CD4-positive, alpha-beta T cell treated with Interferon alpha-2 for 1 hour (primary cell): ENCODE measurements at regions not wholly inside any gene's neighbourhood (a gene's known extent, or its start where the extent isn't known, plus 50 kb on each side); places are given as distances from the start of the nearest gene placed in this dataset.

Source experiments
- DNase-seq, 2 donors: peaks; one replicate each; pipeline ENCODE4 v3.0.0-alpha.2; 2020 to 2022

DNA sequence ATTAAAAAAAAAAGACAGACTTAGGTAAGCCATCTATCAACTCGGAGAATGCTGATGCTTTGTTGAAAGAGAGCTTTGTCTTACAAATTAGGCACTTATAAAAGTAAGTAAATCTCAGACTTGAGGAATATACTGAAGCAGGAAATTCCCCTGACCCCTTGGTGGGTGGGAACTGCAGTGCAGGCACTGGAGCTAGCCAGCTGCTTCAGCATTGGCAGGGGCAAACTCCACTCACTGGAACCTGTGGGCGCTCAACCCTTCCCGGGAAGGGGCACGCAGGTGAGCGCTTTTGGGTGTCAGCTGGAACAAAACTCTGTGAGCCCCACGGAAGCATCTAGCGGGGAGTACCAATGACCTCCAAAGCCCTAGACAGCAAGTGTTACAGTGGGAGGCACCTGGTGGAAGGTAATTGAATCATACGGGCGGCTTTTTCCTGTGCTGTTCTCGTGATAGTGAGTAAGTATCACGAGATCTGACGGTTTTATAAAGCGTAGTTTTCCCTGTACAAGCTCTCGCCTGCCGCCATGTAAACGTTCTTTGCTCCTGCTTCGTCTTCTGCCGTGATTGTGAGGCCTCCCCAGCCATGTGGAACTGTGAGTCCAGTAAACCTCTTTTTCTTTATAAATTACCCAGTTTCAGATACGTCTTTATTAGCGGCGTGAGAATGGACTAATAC is 628.0 kb upstream of the CDH18 start:
- no peak for DNase-seq

DNA sequence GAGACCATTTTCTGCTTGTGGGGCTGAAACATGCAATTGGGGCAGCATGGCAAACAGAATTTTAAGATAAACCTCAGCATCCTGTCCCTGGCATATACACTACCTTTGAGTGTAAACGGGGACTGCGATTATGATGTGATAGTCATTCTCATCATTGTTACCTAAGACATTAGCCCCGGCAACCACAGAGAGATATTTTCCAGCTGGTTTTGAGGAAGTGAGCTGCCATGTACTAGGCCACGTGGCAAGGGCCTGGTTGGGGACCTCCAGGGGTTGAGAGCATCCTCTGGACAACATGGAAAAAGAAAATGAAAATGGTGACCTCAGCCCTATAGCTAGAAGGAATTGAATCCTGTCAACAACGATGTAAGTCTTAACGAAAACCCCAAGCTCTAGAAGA is 623.6 kb upstream of the CDH18 start:
- DNase-seq, result no peak

DNA sequence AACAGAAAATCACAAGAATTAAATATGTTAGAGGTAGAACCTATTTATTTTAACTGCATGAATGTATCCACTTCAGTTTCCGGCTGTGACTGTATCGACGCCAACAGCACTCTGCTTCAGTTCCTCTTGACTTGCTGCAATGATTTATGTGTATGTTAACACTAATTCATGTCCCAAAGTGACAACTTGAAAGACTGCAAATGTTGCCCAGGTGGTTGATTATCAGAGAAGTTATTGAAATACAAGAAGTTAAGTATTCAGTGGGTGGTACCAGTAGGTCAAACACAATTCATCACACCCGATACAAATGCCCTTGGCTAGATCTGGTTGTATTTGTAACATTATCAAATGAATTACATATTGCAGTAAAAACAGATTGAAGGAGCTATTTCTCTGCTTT is 622.7 kb upstream of the CDH18 start:
- DNase-seq, result no peak

DNA sequence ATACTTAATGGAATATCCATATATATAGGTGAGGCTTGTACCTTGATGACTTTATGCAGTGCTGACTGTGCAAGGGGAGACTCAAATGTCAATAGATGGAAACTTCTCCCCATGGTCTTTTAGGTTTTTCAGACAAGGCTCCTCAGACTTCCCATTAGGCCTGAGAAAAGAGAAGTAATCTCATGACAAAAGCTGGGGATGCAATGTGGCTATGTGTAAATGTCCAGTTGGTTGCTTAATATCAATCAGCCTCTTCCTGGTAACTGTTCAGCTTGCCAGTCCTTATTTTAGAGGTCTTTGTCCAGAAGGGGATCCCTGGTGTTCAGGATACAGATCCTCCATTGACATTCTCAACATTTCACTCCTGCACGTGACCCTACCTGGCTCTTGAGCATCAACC is 621.1 kb upstream of the CDH18 start:
- no peak for DNase-seq

DNA sequence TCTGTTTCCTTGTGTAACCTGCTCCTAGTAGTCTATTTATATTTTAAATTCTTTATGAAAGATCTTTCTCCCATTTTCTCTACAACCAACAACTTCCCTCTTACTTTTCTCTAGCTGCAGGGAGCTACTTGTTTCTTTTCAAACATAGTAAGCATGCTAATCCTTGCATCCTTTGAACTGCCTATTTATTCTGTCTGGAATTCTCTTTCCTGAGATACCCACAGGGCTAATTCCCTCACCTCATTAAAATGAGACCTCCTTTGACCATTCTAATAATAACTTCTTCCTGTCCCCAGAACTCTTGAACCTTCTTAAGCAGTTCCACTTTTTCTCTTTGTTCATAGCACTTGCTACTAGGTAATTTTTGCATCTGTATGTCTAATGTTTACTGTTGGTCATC is 620.6 kb upstream of the CDH18 start:
- no peak for DNase-seq

DNA sequence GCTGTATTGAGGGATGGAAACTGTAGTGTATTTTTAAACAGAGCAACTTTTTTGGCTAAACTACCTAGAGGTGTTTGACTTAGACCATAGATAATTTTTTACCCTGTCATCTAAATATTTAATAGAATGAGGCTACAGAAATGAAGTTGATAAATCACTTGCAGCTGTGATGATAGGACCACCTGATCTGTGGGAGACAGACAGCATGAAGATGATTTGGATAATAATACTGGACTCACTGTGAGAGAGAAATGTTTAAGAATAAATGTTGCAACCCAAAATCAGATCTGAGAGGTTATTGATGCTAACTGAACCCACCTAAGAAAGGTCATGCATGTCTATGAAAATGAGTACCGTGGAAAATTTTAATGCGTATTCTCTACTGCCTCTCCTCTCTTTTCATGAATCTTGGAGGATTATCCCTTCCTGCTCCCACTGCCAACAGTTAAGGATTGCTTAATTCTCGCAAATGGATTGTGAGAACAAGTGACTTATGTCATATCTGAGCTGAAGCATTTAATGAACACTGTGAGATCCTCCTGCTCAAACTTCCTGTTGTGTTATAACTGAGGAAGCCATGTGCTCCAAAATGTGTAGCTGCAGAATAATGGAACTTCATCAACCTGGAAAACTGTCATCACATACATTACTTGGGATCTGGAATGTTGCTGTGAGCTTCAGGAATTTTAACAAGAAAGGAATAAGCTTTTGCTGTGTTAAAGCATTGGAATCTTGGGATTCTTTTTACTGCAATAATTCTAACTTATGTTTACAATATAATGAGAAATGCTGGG is 617.9 kb upstream of the CDH18 start:
- no peak for DNase-seq

DNA sequence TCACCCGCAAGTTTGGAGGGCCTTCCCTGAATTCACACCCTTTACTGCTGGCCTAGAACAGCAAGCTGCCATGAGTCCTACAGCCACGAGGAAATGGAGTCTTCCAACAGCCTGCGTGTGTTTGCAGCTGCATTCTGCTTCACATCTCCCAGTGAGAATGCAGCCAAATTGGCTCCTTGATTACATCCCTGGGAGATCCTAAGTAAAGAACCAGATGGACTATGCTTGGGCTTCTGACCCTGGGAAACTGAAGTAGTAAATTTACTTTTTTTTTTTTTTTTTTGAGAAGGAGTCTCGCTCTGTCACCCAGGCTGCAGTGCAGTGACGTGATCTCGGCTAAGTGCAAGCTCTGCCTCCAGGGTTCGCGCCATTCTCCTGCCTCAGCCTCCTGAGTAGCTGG is 617.0 kb upstream of the CDH18 start:
- DNase-seq, result no peak

DNA sequence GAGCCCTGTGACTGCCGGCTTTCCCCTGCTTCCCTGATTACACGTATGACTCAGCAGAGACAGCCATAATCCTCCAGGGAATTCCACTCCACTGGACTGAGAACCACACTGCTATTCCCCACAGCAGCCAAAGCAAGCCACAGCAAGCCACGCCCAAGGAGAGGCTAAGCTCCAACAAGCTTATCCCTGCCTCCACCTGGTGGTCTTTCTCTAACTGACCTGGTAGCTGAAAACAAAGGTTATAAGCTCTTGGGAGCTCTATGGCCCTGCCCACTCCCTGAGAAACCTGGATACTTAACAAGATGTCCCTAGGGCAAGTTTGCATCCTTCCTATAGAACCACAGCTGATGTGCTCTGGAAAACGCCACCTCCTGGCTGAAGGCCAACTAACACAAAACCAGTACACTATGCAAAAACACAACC is 613.7 kb upstream of the CDH18 start:
- no peak for DNase-seq

DNA sequence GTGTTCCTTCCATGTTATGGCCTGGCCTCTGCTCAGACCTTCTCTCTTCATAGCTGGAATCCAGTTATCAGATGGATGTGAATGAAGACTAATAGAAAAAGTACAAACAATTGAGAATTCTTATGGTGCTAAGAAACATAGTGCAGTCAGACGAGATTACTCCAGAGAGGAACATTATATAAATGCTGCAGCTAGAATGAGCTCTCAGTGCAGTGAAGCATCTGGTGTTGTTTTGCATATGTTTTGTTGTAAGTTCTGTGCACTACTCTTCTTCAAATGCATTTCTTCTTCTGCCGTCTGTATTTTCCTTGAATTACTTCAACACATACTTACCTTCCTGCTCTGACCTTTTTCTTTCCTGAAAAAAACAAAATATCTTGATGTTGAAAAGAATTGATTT is 602.4 kb upstream of the CDH18 start:
- DNase-seq, result no peak

DNA sequence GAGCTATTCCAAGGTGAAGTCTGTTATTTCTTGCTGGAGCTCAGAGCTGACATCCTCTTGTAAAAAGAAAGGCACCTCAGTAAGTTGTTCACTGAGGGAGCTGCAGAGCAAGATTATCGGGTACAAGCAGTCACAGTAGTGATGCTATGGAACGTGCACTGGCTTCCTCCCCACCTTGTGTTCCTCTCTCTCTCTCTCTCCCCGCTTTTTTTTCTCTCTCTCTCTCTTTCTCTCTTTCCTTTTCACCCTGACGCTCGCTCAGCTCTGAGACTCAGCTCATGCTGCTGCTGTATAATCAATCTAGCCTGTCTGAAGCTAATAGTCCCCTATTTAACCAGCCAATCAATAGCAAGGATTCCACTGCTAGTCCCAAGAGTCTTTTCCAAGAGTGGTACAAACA is 587.6 kb upstream of the CDH18 start:
- DNase-seq, result no peak

DNA sequence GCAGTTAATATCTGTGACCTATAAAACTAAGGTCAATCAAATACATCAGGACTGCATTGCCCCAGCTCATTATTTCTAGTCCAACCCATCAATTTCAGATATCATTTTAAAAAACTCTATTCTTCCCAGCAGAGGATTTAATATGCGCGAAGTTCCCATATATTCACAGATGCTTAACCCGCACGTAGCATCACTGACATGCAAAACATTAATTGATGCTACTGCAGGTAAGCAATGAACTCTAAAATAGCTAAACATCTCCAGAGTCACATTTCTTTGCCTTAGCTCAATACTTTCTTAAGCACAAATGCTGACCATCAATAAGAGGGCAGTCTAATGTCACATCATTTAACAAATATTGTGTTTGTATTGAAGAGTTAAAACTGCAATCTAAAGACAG is 586.6 kb upstream of the CDH18 start:
- no peak for DNase-seq

DNA sequence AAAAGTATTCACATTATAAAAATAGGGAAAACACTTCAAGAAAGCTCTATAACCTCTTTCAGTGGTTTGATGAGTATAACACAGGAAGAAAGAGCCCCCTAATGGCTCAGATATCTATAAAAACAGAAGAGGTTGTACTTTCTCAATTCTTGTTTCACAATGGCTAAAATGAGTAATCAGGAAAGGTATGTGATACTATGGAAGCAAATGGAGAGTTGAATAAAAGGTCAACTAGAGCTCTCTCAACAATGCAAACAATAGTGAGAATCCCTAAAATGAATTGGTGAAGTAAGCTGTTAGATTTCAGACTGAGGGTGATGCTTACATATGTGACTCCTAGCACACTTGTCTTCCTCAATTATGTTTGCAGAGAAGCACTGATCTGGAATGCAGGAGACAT is 584.6 kb upstream of the CDH18 start:
- DNase-seq, result no peak

DNA sequence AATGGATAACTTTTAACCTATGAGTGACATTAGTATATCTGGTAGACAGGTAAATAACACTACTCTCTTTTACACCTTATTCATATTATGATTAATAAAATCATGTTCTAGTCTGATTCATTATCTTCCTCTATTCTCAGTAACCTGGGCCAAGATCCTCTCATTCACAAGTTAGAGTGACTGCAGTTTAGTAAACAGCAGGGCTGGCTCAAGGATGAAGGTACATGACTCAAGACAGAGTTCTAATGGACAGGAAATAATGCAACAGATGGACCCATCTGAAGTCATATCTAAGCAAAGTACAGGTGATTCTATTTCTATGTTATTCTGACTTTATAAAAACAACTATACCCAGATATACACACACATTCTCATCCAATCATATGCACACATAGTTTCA is 582.5 kb upstream of the CDH18 start:
- no peak for DNase-seq

DNA sequence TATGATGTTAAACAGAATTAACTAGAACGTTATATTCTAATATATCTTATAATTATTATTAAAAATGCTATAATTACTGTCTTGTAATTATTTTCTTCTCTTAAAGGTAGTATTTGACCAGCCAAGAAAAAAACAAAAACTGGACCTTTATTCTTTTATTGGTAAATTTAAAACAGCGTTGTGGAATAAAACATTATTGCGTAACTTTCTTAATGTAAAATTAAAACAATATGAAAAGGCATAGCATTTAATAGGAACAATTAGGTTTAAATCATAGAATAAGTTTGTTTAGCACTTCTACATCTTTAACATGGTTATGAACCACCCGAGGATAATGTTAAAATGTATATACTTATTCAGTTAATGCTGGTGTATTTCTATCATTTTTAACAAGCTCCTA is 574.5 kb upstream of the CDH18 start:
- no peak for DNase-seq

DNA sequence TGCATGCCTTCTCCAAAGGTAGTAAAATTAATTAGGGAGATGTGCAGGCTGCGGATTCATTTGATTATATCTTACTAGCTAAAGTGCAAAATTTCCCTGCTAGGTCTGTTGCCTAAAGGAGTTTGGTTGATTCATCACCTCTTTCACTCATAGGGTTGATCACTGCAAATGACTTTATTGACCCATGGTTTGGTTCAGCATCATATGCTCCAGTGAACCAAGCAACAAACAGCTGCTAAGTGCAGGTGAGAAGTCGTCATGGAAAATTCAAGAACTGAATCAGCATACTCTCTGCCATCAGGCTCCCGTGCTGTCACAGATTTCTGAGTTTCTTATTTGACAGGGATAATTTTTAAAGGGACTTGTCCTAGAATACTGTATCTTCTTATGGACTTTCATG is 571.8 kb upstream of the CDH18 start:
- DNase-seq, result no peak

DNA sequence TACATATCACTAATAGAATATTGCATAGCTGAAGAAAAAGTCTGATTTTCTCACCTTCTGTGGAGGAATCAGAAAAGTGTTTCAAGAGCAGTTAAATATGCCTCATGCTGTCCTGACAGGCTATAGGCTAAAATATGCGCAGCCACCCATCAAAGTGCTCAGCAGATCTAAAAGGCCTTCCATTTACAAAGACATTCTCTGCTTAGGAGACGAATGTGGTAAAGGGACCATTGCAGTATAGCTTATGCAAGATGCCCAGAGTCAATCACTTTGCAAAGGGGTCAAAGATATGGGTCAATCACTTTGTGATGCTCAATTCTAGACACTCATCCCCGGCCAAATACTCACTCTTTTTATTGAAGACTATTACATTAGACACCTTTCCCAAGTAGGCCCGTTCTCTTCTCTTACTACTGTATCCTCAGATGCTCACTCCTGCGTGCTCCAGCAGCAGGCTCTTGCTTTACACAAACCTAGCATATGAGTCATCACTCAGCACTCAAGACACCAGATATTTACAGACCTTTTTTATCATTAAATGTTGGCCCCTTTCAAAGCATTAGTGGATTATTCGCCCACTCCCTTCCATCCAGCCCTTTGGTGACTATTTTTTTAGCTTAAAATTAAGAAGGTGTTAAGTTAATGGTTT is 568.2 kb upstream of the CDH18 start:
- no peak for DNase-seq

DNA sequence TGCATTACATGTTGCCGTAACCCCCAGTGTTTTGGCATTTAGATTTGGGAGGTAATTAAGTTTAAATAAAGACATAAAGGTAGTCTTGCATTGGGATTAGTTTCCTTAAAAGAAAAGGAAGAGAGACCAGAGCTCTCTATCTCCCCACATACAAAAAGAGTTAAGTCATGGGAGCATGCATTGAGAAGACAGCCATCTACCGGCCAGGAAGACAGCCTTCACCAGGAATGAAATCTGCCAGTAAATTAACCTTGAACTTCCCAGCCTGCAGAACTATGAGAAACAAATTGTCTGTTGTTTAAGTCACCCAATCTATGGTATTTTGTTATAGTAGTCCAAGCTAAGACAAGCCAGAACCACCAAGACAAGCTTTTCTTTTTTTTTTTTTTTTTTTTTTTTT is 567.0 kb upstream of the CDH18 start:
- no peak for DNase-seq

DNA sequence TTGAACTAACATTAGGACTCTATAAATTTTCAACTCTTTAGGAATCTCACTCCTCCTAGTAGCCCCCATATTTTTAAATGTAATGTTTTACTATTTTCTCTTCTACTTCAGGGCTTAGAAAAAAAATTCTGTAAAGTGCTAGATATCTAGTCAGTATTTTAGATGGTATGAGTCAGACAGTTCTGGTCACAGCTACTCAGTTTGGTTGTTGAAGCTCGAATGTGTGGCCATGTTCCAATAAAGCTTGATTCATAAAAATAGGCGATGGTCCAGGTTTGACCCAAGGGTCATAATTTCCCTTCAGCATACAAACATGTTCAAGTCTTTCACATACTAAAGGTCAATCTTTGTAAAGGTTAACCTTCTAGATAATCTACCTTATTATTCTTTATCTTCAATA is 566.0 kb upstream of the CDH18 start:
- DNase-seq, result no peak

DNA sequence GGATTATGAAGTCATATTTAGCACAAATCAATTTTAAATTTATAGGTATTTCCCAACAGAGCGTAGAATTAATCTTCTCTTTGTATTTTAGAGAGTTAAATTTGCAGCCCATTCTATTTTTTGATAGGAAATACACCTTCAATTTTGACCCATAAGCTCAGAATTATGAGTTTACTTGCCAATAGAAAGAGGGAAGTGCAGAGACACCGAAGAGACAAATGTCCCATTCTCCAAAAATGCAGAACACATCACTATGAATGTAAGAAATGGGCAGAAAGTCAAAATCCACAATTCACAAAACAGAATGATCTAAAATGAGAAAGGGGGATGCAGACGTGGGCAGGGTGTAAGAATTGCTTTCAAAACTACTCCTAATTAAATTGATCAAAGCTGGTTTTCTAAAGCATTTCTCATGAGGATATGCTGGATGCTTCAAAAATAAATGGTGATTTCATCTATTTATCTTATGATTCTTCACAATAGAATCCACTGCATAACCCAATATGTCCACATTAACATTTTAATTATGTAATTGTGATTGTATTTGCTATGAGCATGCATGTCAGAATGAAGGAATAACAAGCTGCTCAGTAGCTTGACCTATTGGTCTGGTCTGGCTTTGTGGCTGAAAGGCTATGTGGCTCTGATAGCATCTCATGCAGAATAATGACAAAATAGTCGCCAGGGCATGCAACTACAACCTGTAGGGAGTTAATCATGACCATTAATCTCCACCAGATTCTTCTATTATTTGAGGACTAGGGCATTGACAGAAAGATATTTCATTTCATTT is 550.1 kb upstream of the CDH18 start:
- no peak for DNase-seq

DNA sequence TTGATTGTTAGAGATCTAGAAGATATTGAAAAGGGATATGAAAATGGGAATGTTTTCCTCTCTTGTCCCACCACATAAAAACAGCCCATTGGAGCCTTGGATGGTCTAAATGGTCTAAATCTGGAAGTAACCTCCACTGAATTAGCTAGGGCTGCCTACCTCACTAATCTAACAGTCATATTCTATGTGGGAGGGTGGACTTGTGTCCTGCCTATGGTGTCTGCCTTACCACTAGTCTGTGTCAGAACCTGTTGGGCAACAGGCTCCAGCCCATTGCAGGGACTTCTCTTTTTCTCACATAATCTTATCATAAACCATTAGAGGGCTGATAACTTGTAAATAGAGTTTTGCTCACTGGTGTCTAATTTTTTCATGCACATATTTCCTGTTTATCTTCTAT is 548.8 kb upstream of the CDH18 start:
- no peak for DNase-seq

DNA sequence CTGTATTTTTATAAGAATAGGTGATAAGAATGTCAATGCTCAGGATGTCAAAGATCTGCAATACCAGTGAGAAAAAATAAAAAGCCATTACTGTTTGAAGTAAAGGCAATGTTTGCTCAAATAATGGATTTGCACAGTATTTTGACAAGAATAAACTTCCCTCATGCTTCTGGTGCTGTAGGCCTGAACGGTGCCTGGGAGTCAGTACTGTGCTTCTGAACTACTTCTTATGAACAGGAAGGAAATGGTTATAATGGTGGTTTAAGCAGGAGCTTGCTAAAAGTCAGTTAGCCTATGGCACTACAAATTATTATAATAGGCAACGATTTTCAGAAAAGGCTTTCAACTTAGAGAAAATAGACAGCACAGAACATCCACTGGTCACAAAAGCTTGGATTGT is 548.3 kb upstream of the CDH18 start:
- no peak for DNase-seq

DNA sequence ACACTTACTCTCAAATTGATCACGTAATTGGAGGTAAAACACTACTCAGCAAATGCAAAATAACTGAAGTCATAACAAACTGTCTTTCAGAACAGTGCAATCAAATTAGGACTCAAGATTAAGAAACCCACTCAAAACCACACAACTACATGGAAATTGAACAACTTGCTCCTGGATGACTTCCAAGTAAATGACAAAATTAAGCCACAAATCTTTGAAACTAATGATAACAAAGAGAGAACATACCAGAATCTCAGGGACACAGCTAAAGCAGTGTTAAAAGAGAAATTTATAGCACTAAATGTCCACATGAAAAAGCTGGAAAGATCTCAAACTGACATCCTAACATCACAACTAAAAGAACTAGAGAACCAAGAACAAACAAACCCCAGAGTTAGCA is 540.5 kb upstream of the CDH18 start:
- DNase-seq, result no peak

DNA sequence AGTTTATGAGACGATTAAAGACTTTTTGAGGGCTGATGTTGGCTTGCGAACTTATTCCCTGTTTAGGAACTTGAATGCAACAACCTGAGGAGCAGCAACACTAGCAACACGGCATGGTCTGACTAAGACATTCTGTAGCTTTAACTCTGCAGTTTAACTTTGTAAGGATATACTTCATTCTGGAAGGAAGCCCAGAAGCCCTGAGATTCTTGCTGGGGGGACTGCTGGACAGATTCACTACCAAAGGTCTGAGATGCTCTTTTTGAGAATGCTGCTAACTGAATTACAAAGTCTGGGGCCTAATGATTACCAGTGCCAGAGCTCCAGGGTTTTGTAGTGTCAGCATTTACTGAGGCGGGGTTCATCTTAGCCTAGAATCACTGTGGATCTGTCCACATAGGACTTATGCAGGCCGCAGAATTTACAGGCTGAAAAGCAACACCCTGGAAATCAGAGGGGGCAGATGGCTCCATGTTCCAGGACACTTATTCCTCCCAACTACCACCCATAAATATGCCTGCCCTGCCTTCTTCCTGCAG is 537.1 kb upstream of the CDH18 start:
- no peak for DNase-seq
